ENCODE measurements at regions not wholly inside any gene's neighbourhood (a gene's known extent, or its start where the extent isn't known, plus 50 kb on each side); places are given as distances from the start of the nearest gene placed in this dataset.

GRCh38 chr13:92963029-92963428, 263.6 kb upstream of the GPC6 start:
- no peak overlapping the region for H3K4me3 ChIP-seq
- WGBS, 5 donors, result 84 to 98% (median 92%) methylated on average over 1 of the region's 1 CpG
- H3K4me1 ChIP-seq, result no peaks in the 10 kb centered on the region
- peaks cover 0 to 27% (median 13%) of the 10 kb centered on the region in 4 donors for H3K9me3 ChIP-seq
- intact Hi-C loops (cut with DNase I; ENCODE audit: low total_unique reads), result no loop called here
- H3K36me3 ChIP-seq, result no peaks in the 10 kb centered on the region
- H3K27ac ChIP-seq, result no peak overlapping the region
- DNase-seq, result no peak
- TF ChIP-seq, protein P1, sequence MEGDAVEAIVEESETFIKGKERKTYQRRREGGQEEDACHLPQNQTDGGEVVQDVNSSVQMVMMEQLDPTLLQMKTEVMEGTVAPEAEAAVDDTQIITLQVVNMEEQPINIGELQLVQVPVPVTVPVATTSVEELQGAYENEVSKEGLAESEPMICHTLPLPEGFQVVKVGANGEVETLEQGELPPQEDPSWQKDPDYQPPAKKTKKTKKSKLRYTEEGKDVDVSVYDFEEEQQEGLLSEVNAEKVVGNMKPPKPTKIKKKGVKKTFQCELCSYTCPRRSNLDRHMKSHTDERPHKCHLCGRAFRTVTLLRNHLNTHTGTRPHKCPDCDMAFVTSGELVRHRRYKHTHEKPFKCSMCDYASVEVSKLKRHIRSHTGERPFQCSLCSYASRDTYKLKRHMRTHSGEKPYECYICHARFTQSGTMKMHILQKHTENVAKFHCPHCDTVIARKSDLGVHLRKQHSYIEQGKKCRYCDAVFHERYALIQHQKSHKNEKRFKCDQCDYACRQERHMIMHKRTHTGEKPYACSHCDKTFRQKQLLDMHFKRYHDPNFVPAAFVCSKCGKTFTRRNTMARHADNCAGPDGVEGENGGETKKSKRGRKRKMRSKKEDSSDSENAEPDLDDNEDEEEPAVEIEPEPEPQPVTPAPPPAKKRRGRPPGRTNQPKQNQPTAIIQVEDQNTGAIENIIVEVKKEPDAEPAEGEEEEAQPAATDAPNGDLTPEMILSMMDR (IDR thresholded peaks at IDR 0.05), result no peak
- TF ChIP-seq POLR2AphosphoS5 (IDR thresholded peaks at IDR 0.05), result no peak
- TF ChIP-seq EP300 (IDR thresholded peaks at IDR 0.05), result no peak
- no peak for TF ChIP-seq POLR2A (IDR thresholded peaks at IDR 0.05)
- no peaks in the 10 kb centered on the region for H3K27me3 ChIP-seq

- TF ChIP-seq, protein P1 (IDR thresholded peaks at IDR 0.05), result no peak
- no peak for TF ChIP-seq POLR2A (IDR thresholded peaks at IDR 0.05)
- no peak for TF ChIP-seq POLR2AphosphoS5 (IDR thresholded peaks at IDR 0.05)
- TF ChIP-seq EP300 (IDR thresholded peaks at IDR 0.05), result no peak
- no peak overlapping the region for H3K27ac ChIP-seq
- WGBS, 5 donors, result 90 to 94% (median 92%) methylated on average over 8 of the region's 8 CpGs
- no peaks in the 10 kb centered on the region for H3K27me3 ChIP-seq
- intact Hi-C loops (cut with DNase I; ENCODE audit: low total_unique reads), result no loop called here
- H3K9me3 ChIP-seq, result peaks cover 0 to 5% (median 1%) of the 10 kb centered on the region in 4 donors
- DNase-seq, result no peak
- no peaks in the 10 kb centered on the region for H3K36me3 ChIP-seq
- H3K4me3 ChIP-seq, result no peak overlapping the region
- H3K4me1 ChIP-seq, result no peaks in the 10 kb centered on the region
Observed at GRCh38 chr13:92966341-92966740, 260.3 kb upstream of the GPC6 start.

DNA sequence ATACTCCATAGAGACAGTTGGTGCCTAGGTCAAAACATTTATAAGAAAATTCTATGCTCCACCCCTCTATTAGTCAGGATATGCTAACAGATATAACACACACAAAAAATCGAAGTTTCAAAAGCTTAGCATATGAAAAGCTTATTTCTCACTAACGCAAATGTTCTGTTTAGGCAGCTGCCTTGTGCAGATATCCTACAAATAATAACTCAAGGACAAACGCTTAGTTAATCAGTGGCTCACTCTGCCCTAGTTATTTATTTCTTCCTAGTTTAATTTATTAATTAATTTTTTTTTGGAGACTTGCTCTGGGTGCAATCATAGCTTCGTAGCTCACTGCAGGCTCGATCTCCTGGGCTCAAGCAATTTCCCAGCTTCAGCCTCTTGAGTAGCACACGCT, 259.7 kb upstream of the GPC6 start:
- H3K4me3 ChIP-seq, result no peak overlapping the region
- H3K9me3 ChIP-seq, result peaks cover 0 to 4% (median 0%) of the 10 kb centered on the region in 4 donors
- no peaks in the 10 kb centered on the region for H3K4me1 ChIP-seq
- no peak for TF ChIP-seq EP300 (IDR thresholded peaks at IDR 0.05)
- TF ChIP-seq, protein P1 (IDR thresholded peaks at IDR 0.05), result no peak
- no peak for TF ChIP-seq POLR2AphosphoS5 (IDR thresholded peaks at IDR 0.05)
- no peak for TF ChIP-seq POLR2A (IDR thresholded peaks at IDR 0.05)
- H3K27ac ChIP-seq, result no peak overlapping the region
- DNase-seq, result peak in 1 of 2 donors; percentile 14
- 53 to 75% (median 59%) methylated on average over 6 of the region's 6 CpGs for WGBS, 5 donors
- no peaks in the 10 kb centered on the region for H3K27me3 ChIP-seq
- intact Hi-C loops (cut with DNase I; ENCODE audit: low total_unique reads), result no loop called here
- no peaks in the 10 kb centered on the region for H3K36me3 ChIP-seq

DNA sequence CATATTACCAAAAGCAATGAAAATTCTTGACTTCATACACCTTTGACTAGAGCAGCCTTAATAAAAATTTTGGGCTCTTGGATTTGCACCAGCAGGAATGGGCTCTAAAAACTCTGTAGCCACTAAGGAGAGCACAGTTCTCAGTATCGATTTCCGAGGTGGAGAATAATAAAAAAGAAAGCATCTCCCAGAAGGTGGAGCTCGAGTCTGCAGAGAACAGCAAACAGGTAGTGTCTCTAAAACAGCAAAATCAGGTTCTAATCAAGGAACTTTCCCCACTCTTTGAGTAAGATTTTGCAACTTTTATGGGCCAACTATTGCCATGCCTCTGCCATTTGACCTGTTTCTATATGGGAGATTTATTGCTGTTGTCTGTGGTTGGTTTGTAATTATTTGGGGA, 258.7 kb upstream of the GPC6 start:
- no peaks in the 10 kb centered on the region for H3K27me3 ChIP-seq
- no peaks in the 10 kb centered on the region for H3K4me1 ChIP-seq
- 60 to 84% (median 71%) methylated on average over 3 of the region's 3 CpGs for WGBS, 5 donors
- TF ChIP-seq POLR2A (IDR thresholded peaks at IDR 0.05), result no peak
- TF ChIP-seq EP300 (IDR thresholded peaks at IDR 0.05), result no peak
- TF ChIP-seq POLR2AphosphoS5 (IDR thresholded peaks at IDR 0.05), result no peak
- TF ChIP-seq, protein P1 (IDR thresholded peaks at IDR 0.05), result no peak
- no peak for DNase-seq
- no peak overlapping the region for H3K27ac ChIP-seq
- no peak overlapping the region for H3K4me3 ChIP-seq
- peaks cover 0 to 4% (median 0%) of the 10 kb centered on the region in 4 donors for H3K9me3 ChIP-seq
- no peaks in the 10 kb centered on the region for H3K36me3 ChIP-seq
- intact Hi-C loops (cut with DNase I; ENCODE audit: low total_unique reads), result no loop called here

Data from stomach (tissue), 8 donors.